ENCODE measurements at regions not wholly inside any gene's neighbourhood (a gene's known extent, or its start where the extent isn't known, plus 50 kb on each side); places are given as distances from the start of the nearest gene placed in this dataset.

GRCh38 chr13:50527612-50528509 lies 315.6 kb downstream of the DLEU7 start:
- TF ChIP-seq CTCF (IDR thresholded peaks at IDR 0.05; ENCODE audit: insufficient read depth, low read depth, low read length) (no peak), EZH2 (IDR thresholded peaks at IDR 0.05; ENCODE audit: insufficient read depth, low read length) (no peak)

All from astrocyte (in vitro differentiated cells and primary cell).